GM23338 (cell line): ENCODE measurements at regions not wholly inside any gene's neighbourhood (a gene's known extent, or its start where the extent isn't known, plus 50 kb on each side); places are given as distances from the start of the nearest gene placed in this dataset.

Experiments used
- ATAC-seq: fragments of 200-7000 bp; cut with Tn5 transposase; 3 replicates; pipeline ENCODE4 v1.9.1; 2020
- DNase-seq: peaks from one replicate; pipeline ENCODE4 v3.0.0-alpha.2; 2015; ENCODE audit warnings: low spot score
- H2AFZ ChIP-seq: fragments of 200-600 bp; sonication (generic); 2 replicates; pipeline ENCODE4 v1.8.0; 2016; ENCODE audit warnings: antibody characterized with exemption, mild to moderate bottlenecking, moderate library complexity
- H3F3A ChIP-seq: fragments of 200-600 bp; sonication (generic); replicated peaks from 2 replicates; pipeline ENCODE4 v1.8.0; 2017; ENCODE audit warnings: antibody characterized with exemption, mixed run types, low read depth
- H3K27ac ChIP-seq: fragments of 200-600 bp; sonication (generic); 2 replicates; pipeline ENCODE4 v1.6.1; 2016; ENCODE audit warnings: low read depth
- H3K27me3 ChIP-seq: fragments of 200-600 bp; sonication (generic); 2 replicates; pipeline ENCODE4 v1.8.0; 2016; ENCODE audit warnings: mild to moderate bottlenecking, mixed run types, moderate library complexity; ENCODE audit not compliant: insufficient read depth
- H3K36me3 ChIP-seq: fragments of 200-600 bp; sonication (generic); 2 replicates; pipeline ENCODE4 v1.8.0; 2016; ENCODE audit warnings: mild to moderate bottlenecking; ENCODE audit not compliant: insufficient read depth
- H3K4me1 ChIP-seq: fragments of 200-600 bp; sonication (generic); 2 replicates; pipeline ENCODE4 v1.8.0; 2016; ENCODE audit warnings: mild to moderate bottlenecking, moderate library complexity; ENCODE audit not compliant: insufficient read depth
- H3K4me2 ChIP-seq: fragments of 200-600 bp; sonication (generic); 2 replicates; pipeline ENCODE4 v1.7.1; 2017; ENCODE audit warnings: mixed run types
- H3K4me3 ChIP-seq: fragments of 200-600 bp; sonication (generic); 2 replicates; pipeline ENCODE4 v1.6.1; 2016; ENCODE audit warnings: mixed run types
- H3K79me2 ChIP-seq: fragments of 200-600 bp; sonication (generic); replicated peaks from 2 replicates; pipeline ENCODE4 v1.8.0; 2017; ENCODE audit warnings: mild to moderate bottlenecking; ENCODE audit not compliant: insufficient read depth
- H3K9me2 ChIP-seq: fragments of 200-600 bp; sonication (generic); 2 replicates; pipeline ENCODE4 v1.8.0; 2017; ENCODE audit not compliant: insufficient read depth
- H4K20me1 ChIP-seq: fragments of 200-600 bp; sonication (generic); replicated peaks from 2 replicates; pipeline ENCODE4 v1.8.0; 2017; ENCODE audit warnings: mild to moderate bottlenecking; ENCODE audit not compliant: insufficient read depth
- H3K27ac Mint-ChIP-seq: 2 replicates; pipeline ENCODE4 v1.8.0; 2020; ENCODE audit warnings: inconsistent platforms, mild to moderate bottlenecking, moderate library complexity, mixed read lengths
- H3K27me3 Mint-ChIP-seq: 3 replicates; pipeline ENCODE4 v1.8.0; 2022; ENCODE audit warnings: low read depth, mild to moderate bottlenecking, moderate library complexity, mixed read lengths, inconsistent platforms; ENCODE audit not compliant: insufficient read depth, poor library complexity
- H3K36me3 Mint-ChIP-seq: 3 replicates; pipeline ENCODE4 v1.8.0; 2021; ENCODE audit warnings: low read depth, mild to moderate bottlenecking, inconsistent platforms, moderate library complexity, mixed read lengths
- H3K4me1 Mint-ChIP-seq: 3 replicates; pipeline ENCODE4 v1.8.0; 2020; ENCODE audit warnings: mild to moderate bottlenecking, inconsistent platforms, mixed read lengths
- H3K4me3 Mint-ChIP-seq: 3 replicates; pipeline ENCODE4 v1.8.0; 2021; ENCODE audit warnings: moderate library complexity, mild to moderate bottlenecking, inconsistent platforms, mixed read lengths
- H3K9me3 Mint-ChIP-seq: 3 replicates; pipeline ENCODE4 v1.8.0; 2020; ENCODE audit warnings: moderate library complexity, mild to moderate bottlenecking, inconsistent platforms, mixed read lengths
- CREB1 ChIP-seq: fragments of 250-450 bp; sonication (Bioruptor Pico); IDR thresholded peaks from 2 replicates; pipeline ENCODE4 v1.5.0; 2020; ENCODE audit warnings: low read depth, mild to moderate bottlenecking, moderate library complexity
- CTCF ChIP-seq, 2 experiments: fragments of 200-600 bp in 1 of 2; sonication (generic) in 1 of 2; conservative IDR thresholded peaks; 2 replicates each; pipeline versions ENCODE4 v1.5.1 to v1.6.1; 2016 to 2017; ENCODE audit warnings: antibody characterized with exemption in 2 of 2, low read depth in 2 of 2, mild to moderate bottlenecking in 2 of 2, moderate library complexity in 1 of 2
- ETS1 ChIP-seq: IDR thresholded peaks from 2 replicates; pipeline ENCODE4 v1.6.1; 2016; ENCODE audit warnings: antibody characterized with exemption
- EZH2 ChIP-seq: fragments of 200-600 bp; sonication (generic); IDR thresholded peaks from one replicate; pipeline ENCODE4 v1.8.0; 2017; ENCODE audit warnings: antibody characterized with exemption, mild to moderate bottlenecking, low read depth; ENCODE audit not compliant: unreplicated experiment
- EZH2phosphoT487 ChIP-seq: fragments of 200-600 bp; sonication (generic); IDR thresholded peaks from one replicate; pipeline ENCODE4 v1.8.1; 2018; ENCODE audit warnings: antibody characterized with exemption; ENCODE audit not compliant: unreplicated experiment
- JUNB ChIP-seq: IDR thresholded peaks from one replicate; pipeline ENCODE4 v1.6.1; 2016; ENCODE audit warnings: antibody characterized with exemption; ENCODE audit not compliant: unreplicated experiment
- NANOG ChIP-seq: IDR thresholded peaks from 2 replicates; pipeline ENCODE4 v1.6.1; 2016; ENCODE audit warnings: antibody characterized with exemption, borderline replicate concordance
- POLR2AphosphoS5 ChIP-seq: IDR thresholded peaks from 2 replicates; pipeline ENCODE4 v1.6.1; 2016; ENCODE audit warnings: antibody characterized with exemption, low read depth
- REST ChIP-seq: IDR thresholded peaks from one replicate; pipeline ENCODE4 v1.6.1; 2018; ENCODE audit warnings: antibody characterized with exemption; ENCODE audit not compliant: unreplicated experiment
- STAT1 ChIP-seq: IDR thresholded peaks from one replicate; pipeline ENCODE4 v1.6.1; 2016; ENCODE audit warnings: antibody characterized with exemption; ENCODE audit not compliant: unreplicated experiment
- ZNF114 ChIP-seq: fragments of 250-450 bp; sonication (Bioruptor Pico); IDR thresholded peaks from 2 replicates; pipeline ENCODE4 v1.5.0; 2020; ENCODE audit warnings: mild to moderate bottlenecking, moderate library complexity
- ZNF331 ChIP-seq: fragments of 250-450 bp; sonication (Bioruptor Pico); IDR thresholded peaks from 2 replicates; pipeline ENCODE4 v1.5.0; 2020; ENCODE audit warnings: low read depth, mild to moderate bottlenecking, moderate library complexity
- ZNF462 ChIP-seq: fragments of 250-450 bp; sonication (Bioruptor Pico); IDR thresholded peaks from 2 replicates; pipeline ENCODE4 v1.5.0; 2020; ENCODE audit warnings: mild to moderate bottlenecking, moderate library complexity

- Mint-ChIP-seq H3K36me3 (no peaks in the 10 kb centered on the region), H3K27me3 (no peaks in the 10 kb centered on the region), H3K4me3 (no peak overlapping the region), H3K27ac (no peak overlapping the region), H3K4me1 (peaks cover 4% of the 10 kb centered on the region; the same call in 2 of the 3 replicates), H3K9me3 (no peaks in the 10 kb centered on the region)
- H3K4me1 ChIP-seq: peaks cover under 1% of the 10 kb centered on the region; the same call in 1 of the 2 replicates
- DNase-seq: no peak
- H3K4me2 ChIP-seq: no peak overlapping the region
- no peaks in the 10 kb centered on the region for H3K36me3 ChIP-seq
- no peak overlapping the region for H3K4me3 ChIP-seq
- H3F3A ChIP-seq: no peaks in the 10 kb centered on the region
- no peak overlapping the region for H3K27ac ChIP-seq
- TF ChIP-seq ZNF462 (CRISPR knock-in tag): no peak
- TF ChIP-seq ZNF114 (CRISPR knock-in tag): no peak
- no peak for TF ChIP-seq JUNB
- TF ChIP-seq EZH2: no peak
- no peak for TF ChIP-seq EZH2phosphoT487
- TF ChIP-seq STAT1: no peak
- TF ChIP-seq POLR2AphosphoS5: no peak
- TF ChIP-seq ZNF331 (CRISPR knock-in tag): no peak
- no peak for TF ChIP-seq ETS1
- TF ChIP-seq REST: no peak
- no peak for TF ChIP-seq NANOG
- TF ChIP-seq CREB1 (CRISPR knock-in tag): no peak
- no peak for TF ChIP-seq CTCF (conservative IDR thresholded peaks at IDR 0.05; ENCODE audit: low read depth in 2 of 2)
- ATAC-seq: no peak
- H3K79me2 ChIP-seq: no peaks in the 10 kb centered on the region
- H4K20me1 ChIP-seq: no peaks in the 10 kb centered on the region
- H2AFZ ChIP-seq: peak overlapping the region; percentile 34; the same call in 1 of the 2 replicates
- H3K27me3 ChIP-seq: no peaks in the 10 kb centered on the region
- H3K9me2 ChIP-seq: no peaks in the 10 kb centered on the region
These were observed 243.2 kb upstream of the TENT5A start for GRCh38 chr6:81995548-81996289.
